MM.1S (cell line): ENCODE measurements at regions not wholly inside any gene's neighbourhood (a gene's known extent, or its start where the extent isn't known, plus 50 kb on each side); places are given as distances from the start of the nearest gene placed in this dataset.

Experiments
- DNase-seq: peaks from one replicate; pipeline ENCODE4 v3.0.0-alpha.2; 2015
- H2AFZ ChIP-seq: fragments of 300-600 bp; sonication (generic); 2 replicates; pipeline ENCODE4 v1.6.0; 2016; ENCODE audit warnings: antibody characterized with exemption, low read length
- H3F3A ChIP-seq: fragments of 300-600 bp; sonication (generic); 2 replicates; pipeline ENCODE4 v1.6.1; 2016; ENCODE audit warnings: mild to moderate bottlenecking, antibody characterized with exemption, low read length, moderate library complexity, mixed read lengths; ENCODE audit not compliant: insufficient read depth
- H3K27ac ChIP-seq: fragments of 300-600 bp; sonication (generic); 2 replicates; pipeline ENCODE4 v1.5.1; 2016; ENCODE audit warnings: mild to moderate bottlenecking, low read length
- H3K27me3 ChIP-seq: fragments of 300-600 bp; sonication (generic); replicated peaks from 2 replicates; pipeline ENCODE4 v1.6.0; 2016; ENCODE audit warnings: low read length; ENCODE audit not compliant: insufficient read depth
- H3K36me3 ChIP-seq: fragments of 300-600 bp; sonication (generic); replicated peaks from 2 replicates; pipeline ENCODE4 v1.6.1; 2016; ENCODE audit warnings: mild to moderate bottlenecking, low read length, mixed read lengths; ENCODE audit not compliant: insufficient read depth
- H3K4me1 ChIP-seq: fragments of 300-600 bp; sonication (generic); 2 replicates; pipeline ENCODE4 v1.6.1; 2016; ENCODE audit warnings: low read length, mixed read lengths
- H3K4me2 ChIP-seq: fragments of 300-600 bp; sonication (generic); 2 replicates; pipeline ENCODE4 v1.6.0; 2016; ENCODE audit warnings: low read depth, low read length
- H3K4me3 ChIP-seq: fragments of 300-600 bp; sonication (generic); 2 replicates; pipeline ENCODE4 v1.5.1; 2016; ENCODE audit warnings: low read length, mixed read lengths
- H3K79me2 ChIP-seq: fragments of 300-600 bp; sonication (generic); 2 replicates; pipeline ENCODE4 v1.6.1; 2016; ENCODE audit warnings: mixed run types, low read length, mixed read lengths
- H3K9ac ChIP-seq: fragments of 300-600 bp; sonication (generic); 2 replicates; pipeline ENCODE4 v1.6.1; 2016; ENCODE audit warnings: low read length, mixed read lengths
- H3K9me2 ChIP-seq: fragments of 300-600 bp; sonication (generic); replicated peaks from 2 replicates; pipeline ENCODE4 v1.6.1; 2016; ENCODE audit warnings: mild to moderate bottlenecking, low read length, mixed read lengths; ENCODE audit not compliant: insufficient read depth
- H3K9me3 ChIP-seq: fragments of 300-600 bp; sonication (generic); replicated peaks from 2 replicates; pipeline ENCODE4 v1.6.1; 2016; ENCODE audit warnings: mild to moderate bottlenecking, low read length, mixed read lengths; ENCODE audit not compliant: insufficient read depth
- H4K20me1 ChIP-seq: fragments of 300-600 bp; sonication (generic); 2 replicates; pipeline ENCODE4 v1.6.1; 2016; ENCODE audit warnings: mild to moderate bottlenecking, low read length, moderate library complexity, mixed read lengths; ENCODE audit not compliant: insufficient read depth
- EZH2 ChIP-seq: fragments of 300-600 bp; sonication (generic); optimal IDR thresholded peaks from 2 replicates; pipeline ENCODE3; 2017; ENCODE audit warnings: low read depth, mild to moderate bottlenecking, antibody characterized with exemption, low read length, mixed read lengths
- EZH2phosphoT487 ChIP-seq: fragments of 300-600 bp; sonication (generic); IDR thresholded peaks from 2 replicates; pipeline ENCODE4 v1.6.1; 2018; ENCODE audit warnings: antibody characterized with exemption, low read length
- TF ChIP-seq, protein P1 (sequence below): fragments of 300-600 bp; sonication (generic); IDR thresholded peaks from 2 replicates; pipeline ENCODE4 v1.5.1; 2016; ENCODE audit warnings: antibody characterized with exemption, low read length, mixed read lengths

DNA sequence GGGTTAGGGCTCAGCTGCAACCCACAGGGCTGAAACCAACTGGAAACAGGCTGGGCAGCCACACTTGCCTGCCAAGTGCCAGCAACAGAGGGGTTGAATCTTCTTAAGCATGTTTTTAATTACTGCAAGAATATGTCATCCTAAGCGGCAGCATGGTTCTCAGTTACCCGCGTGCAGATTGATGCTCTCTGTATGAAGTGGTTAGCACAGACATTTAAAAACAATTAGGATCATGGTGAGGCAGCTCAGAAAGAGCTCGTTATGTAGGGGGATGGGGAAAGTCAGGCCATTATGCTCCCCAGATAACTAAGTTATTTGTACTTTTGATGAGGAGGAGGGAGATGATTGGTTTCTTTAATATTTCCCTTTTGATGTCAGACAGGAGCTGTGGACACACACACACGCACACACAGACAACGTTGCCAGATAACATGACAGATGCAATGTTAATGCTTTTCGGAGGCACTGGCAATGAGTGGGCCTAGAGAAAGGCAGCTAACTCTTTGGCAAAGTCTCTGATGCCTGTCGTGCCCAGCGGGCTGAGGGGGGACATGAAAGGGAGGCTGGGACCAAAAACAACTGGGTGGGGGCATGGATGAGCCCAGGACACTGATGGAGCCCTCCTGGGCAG lies 389.7 kb downstream of the NXPE2 start:
- H3K36me3 ChIP-seq = no peaks in the 10 kb centered on the region
- no peaks in the 10 kb centered on the region for H3K9me3 ChIP-seq
- no peaks in the 10 kb centered on the region for H3K27me3 ChIP-seq
- no peak overlapping the region for H3K9ac ChIP-seq
- no peak overlapping the region for H3K4me3 ChIP-seq
- H3K79me2 ChIP-seq = no peaks in the 10 kb centered on the region
- TF ChIP-seq, protein P1, sequence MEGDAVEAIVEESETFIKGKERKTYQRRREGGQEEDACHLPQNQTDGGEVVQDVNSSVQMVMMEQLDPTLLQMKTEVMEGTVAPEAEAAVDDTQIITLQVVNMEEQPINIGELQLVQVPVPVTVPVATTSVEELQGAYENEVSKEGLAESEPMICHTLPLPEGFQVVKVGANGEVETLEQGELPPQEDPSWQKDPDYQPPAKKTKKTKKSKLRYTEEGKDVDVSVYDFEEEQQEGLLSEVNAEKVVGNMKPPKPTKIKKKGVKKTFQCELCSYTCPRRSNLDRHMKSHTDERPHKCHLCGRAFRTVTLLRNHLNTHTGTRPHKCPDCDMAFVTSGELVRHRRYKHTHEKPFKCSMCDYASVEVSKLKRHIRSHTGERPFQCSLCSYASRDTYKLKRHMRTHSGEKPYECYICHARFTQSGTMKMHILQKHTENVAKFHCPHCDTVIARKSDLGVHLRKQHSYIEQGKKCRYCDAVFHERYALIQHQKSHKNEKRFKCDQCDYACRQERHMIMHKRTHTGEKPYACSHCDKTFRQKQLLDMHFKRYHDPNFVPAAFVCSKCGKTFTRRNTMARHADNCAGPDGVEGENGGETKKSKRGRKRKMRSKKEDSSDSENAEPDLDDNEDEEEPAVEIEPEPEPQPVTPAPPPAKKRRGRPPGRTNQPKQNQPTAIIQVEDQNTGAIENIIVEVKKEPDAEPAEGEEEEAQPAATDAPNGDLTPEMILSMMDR = no peak
- TF ChIP-seq EZH2 (no peak), EZH2phosphoT487 (no peak)
- no peak for DNase-seq
- H2AFZ ChIP-seq = no peak overlapping the region
- H3K4me1 ChIP-seq = no peaks in the 10 kb centered on the region
- no peaks in the 10 kb centered on the region for H4K20me1 ChIP-seq
- no peaks in the 10 kb centered on the region for H3F3A ChIP-seq
- H3K9me2 ChIP-seq = no peaks in the 10 kb centered on the region
- H3K4me2 ChIP-seq = no peak overlapping the region
- no peak overlapping the region for H3K27ac ChIP-seq

DNA sequence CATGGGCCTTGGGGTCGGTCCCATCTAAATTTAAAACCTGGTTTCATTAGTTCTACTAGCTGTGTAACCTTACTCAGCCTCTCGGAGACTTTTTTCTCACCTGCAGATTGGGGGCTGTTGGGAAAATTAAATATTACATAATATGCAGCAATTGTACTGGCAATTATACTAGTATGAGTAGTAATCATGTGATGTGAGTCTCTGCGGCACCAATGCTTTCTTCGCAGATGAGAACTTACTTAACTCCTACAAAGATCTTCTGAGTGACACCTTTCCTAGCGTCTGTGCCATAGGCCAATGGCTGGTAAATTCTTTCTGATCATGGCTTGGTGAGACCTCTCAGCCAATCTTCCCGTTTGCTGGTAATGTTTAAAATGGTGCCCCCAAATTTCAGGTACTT lies 391.3 kb downstream of the NXPE2 start:
- no peaks in the 10 kb centered on the region for H3K9me3 ChIP-seq
- H3K9me2 ChIP-seq = no peaks in the 10 kb centered on the region
- H3F3A ChIP-seq = no peaks in the 10 kb centered on the region
- no peak overlapping the region for H3K9ac ChIP-seq
- no peak overlapping the region for H2AFZ ChIP-seq
- DNase-seq = no peak
- no peaks in the 10 kb centered on the region for H3K4me1 ChIP-seq
- H3K36me3 ChIP-seq = no peaks in the 10 kb centered on the region
- no peaks in the 10 kb centered on the region for H3K27me3 ChIP-seq
- H3K4me3 ChIP-seq = no peak overlapping the region
- no peaks in the 10 kb centered on the region for H3K79me2 ChIP-seq
- no peak overlapping the region for H3K4me2 ChIP-seq
- H3K27ac ChIP-seq = no peak overlapping the region
- no peaks in the 10 kb centered on the region for H4K20me1 ChIP-seq
- no peak for TF ChIP-seq EZH2
- no peak for TF ChIP-seq EZH2phosphoT487
- TF ChIP-seq, protein P1 = no peak

DNA sequence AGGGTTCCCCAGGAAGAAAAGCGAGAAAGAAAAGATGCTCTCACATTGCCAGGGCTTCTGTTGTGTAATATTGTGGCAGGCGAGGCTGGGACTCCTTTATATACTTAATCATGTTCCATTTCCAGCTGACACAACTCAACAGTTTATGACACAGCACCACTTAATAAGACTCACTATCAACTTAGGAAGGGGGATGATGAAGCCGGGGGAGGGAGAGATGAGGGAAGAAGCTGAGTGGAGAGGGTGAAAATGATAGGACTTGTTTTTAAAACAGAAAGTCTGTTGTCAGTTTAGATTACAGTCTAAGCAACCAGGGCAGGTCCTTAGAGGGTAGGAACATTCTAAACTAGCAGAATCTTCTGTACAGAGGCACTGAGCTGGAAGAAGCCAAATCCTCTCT lies 397.0 kb downstream of the NXPE2 start:
- no peaks in the 10 kb centered on the region for H3K27me3 ChIP-seq
- no peak overlapping the region for H2AFZ ChIP-seq
- H3F3A ChIP-seq = no peaks in the 10 kb centered on the region
- no peak overlapping the region for H3K4me2 ChIP-seq
- no peak overlapping the region for H3K27ac ChIP-seq
- no peaks in the 10 kb centered on the region for H3K4me1 ChIP-seq
- no peaks in the 10 kb centered on the region for H3K9me3 ChIP-seq
- no peaks in the 10 kb centered on the region for H4K20me1 ChIP-seq
- no peaks in the 10 kb centered on the region for H3K79me2 ChIP-seq
- TF ChIP-seq, protein P1 = no peak
- TF ChIP-seq EZH2phosphoT487 (no peak), EZH2 (no peak)
- DNase-seq = no peak
- no peaks in the 10 kb centered on the region for H3K9me2 ChIP-seq
- no peaks in the 10 kb centered on the region for H3K36me3 ChIP-seq
- H3K4me3 ChIP-seq = no peak overlapping the region
- no peak overlapping the region for H3K9ac ChIP-seq
